IMR-90 (cell line): ENCODE measurements at regions not wholly inside any gene's neighbourhood (a gene's known extent, or its start where the extent isn't known, plus 50 kb on each side); places are given as distances from the start of the nearest gene placed in this dataset.

ENCODE experiments used
- ATAC-seq: fragments of 200-7000 bp; cut with Tn5 transposase; 2 replicates; pipeline ENCODE4 v1.9.1; 2020; ENCODE audit warnings: low read depth, mild to moderate bottlenecking, moderate library complexity
- BruUV-seq: library from RNA; stranded (reverse); fragments of 400-500 nt; replicated peaks from 2 replicates; lab custom pipeline; 2021; lab: Mats Ljungman, UMichigan
- CTCF ChIA-PET: fragments of 300-600 bp; formaldehyde crosslinking; extraction: SDS; loops from one replicate; lab custom pipeline; 2021; ENCODE audit warnings: antibody characterized with exemption; lab: Yijun Ruan, JAX
- POLR2A ChIA-PET: fragments of 300-600 bp; sonication (Branson Sonifier 250); formaldehyde crosslinking; loops from one replicate; lab custom pipeline; 2022; ENCODE audit warnings: antibody characterized with exemption; ENCODE audit not compliant: unreplicated experiment; lab: Charles Lee
- DNase-seq: peaks from one replicate; pipeline ENCODE4 v3.0.0; 2013
- H2AFZ ChIP-seq: replicated peaks from 2 replicates; pipeline ENCODE3; 2013; ENCODE audit warnings: low read length, mild to moderate bottlenecking; ENCODE audit not compliant: poor library complexity
- H2AK5ac ChIP-seq: 2 replicates; pipeline ENCODE4 v1.6.1; 2013; ENCODE audit warnings: low read depth, low read length, inconsistent platforms
- H2AK9ac ChIP-seq: replicated peaks from 2 replicates; pipeline ENCODE3; 2013; ENCODE audit warnings: mild to moderate bottlenecking, low read depth, low read length, moderate library complexity; ENCODE audit not compliant: poor library complexity
- H2BK120ac ChIP-seq: 2 replicates; pipeline ENCODE4 v1.6.1; 2013; ENCODE audit warnings: low read depth, low read length, inconsistent platforms
- H2BK15ac ChIP-seq: 3 replicates; pipeline ENCODE4 v1.6.1; 2013; ENCODE audit warnings: low read depth, low read length, inconsistent platforms
- H2BK20ac ChIP-seq: 2 replicates; pipeline ENCODE4 v1.6.1; 2013; ENCODE audit warnings: low read depth, mild to moderate bottlenecking, inconsistent platforms, low read length, moderate library complexity
- H2BK5ac ChIP-seq: 2 replicates; pipeline ENCODE4 v1.6.1; 2013; ENCODE audit warnings: mild to moderate bottlenecking, low read depth, low read length, inconsistent platforms; ENCODE audit not compliant: poor library complexity, severe bottlenecking
- H3K14ac ChIP-seq: replicated peaks from 2 replicates; pipeline ENCODE4 v1.6.1; 2013; ENCODE audit warnings: low read depth, low read length, inconsistent platforms
- H3K18ac ChIP-seq: 2 replicates; pipeline ENCODE4 v1.6.1; 2013; ENCODE audit warnings: low read depth, low read length, control low read depth
- H3K23ac ChIP-seq: 2 replicates; pipeline ENCODE4 v1.6.1; 2013; ENCODE audit warnings: low read depth, low read length, inconsistent platforms
- H3K27ac ChIP-seq: 2 replicates; pipeline ENCODE4 v1.5.1; 2013; ENCODE audit warnings: mild to moderate bottlenecking, control low read depth, low read length; ENCODE audit not compliant: insufficient read depth
- H3K27me3 ChIP-seq: 2 replicates; pipeline ENCODE4 v1.6.1; 2013; ENCODE audit warnings: low read length; ENCODE audit not compliant: control insufficient read depth, insufficient read depth
- H3K36me3 ChIP-seq: 2 replicates; pipeline ENCODE4 v1.6.1; 2013; ENCODE audit warnings: low read length, mixed read lengths; ENCODE audit not compliant: control insufficient read depth, insufficient read depth
- H3K4ac ChIP-seq: 2 replicates; pipeline ENCODE4 v1.6.1; 2013; ENCODE audit warnings: low read depth, low read length, inconsistent platforms
- H3K4me1 ChIP-seq: 2 replicates; pipeline ENCODE4 v1.6.1; 2013; ENCODE audit warnings: low read length, mixed read lengths; ENCODE audit not compliant: control insufficient read depth, insufficient read depth
- H3K4me2 ChIP-seq: 2 replicates; pipeline ENCODE4 v1.6.1; 2013; ENCODE audit warnings: low read depth, mild to moderate bottlenecking, control low read depth, low read length, moderate library complexity
- H3K4me3 ChIP-seq: 2 replicates; pipeline ENCODE4 v1.5.1; 2013; ENCODE audit warnings: low read depth, mild to moderate bottlenecking, control low read depth, low read length, moderate library complexity; ENCODE audit not compliant: insufficient read depth
- H3K56ac ChIP-seq: 2 replicates; pipeline ENCODE4 v1.6.1; 2013; ENCODE audit warnings: low read length, inconsistent platforms; ENCODE audit not compliant: insufficient read depth; ENCODE audit errors: extremely low read depth
- H3K79me1 ChIP-seq, 2 experiments: 2 replicates each; pipeline ENCODE4 v1.6.1; 2013; ENCODE audit warnings: low read length in 2 of 2, inconsistent platforms in 1 of 2, low read depth in 1 of 2
- H3K9ac ChIP-seq: 2 replicates; pipeline ENCODE4 v1.6.1; 2013; ENCODE audit warnings: low read depth, low read length, control low read depth
- H3K9me1 ChIP-seq: 2 replicates; pipeline ENCODE4 v1.6.1; 2013; ENCODE audit warnings: low read length, inconsistent platforms; ENCODE audit not compliant: insufficient read depth
- H3K9me3 ChIP-seq: 2 replicates; pipeline ENCODE4 v1.6.1; 2013; ENCODE audit warnings: low read length; ENCODE audit not compliant: control insufficient read depth, insufficient read depth
- H4K20me1 ChIP-seq: 2 replicates; pipeline ENCODE4 v1.6.1; 2013; ENCODE audit warnings: low read length, inconsistent platforms; ENCODE audit not compliant: insufficient read depth
- H4K5ac ChIP-seq: 2 replicates; pipeline ENCODE4 v1.6.1; 2013; ENCODE audit warnings: mild to moderate bottlenecking, low read depth, low read length, control low read depth
- H4K8ac ChIP-seq, 2 experiments: 2 replicates each; pipeline ENCODE4 v1.6.1; 2013; ENCODE audit warnings: low read depth in 2 of 2, low read length in 2 of 2, control low read depth in 1 of 2, inconsistent platforms in 1 of 2
- H4K91ac ChIP-seq: 2 replicates; pipeline ENCODE4 v1.6.1; 2013; ENCODE audit warnings: low read depth, low read length, inconsistent platforms; ENCODE audit not compliant: insufficient read depth
- CEBPB ChIP-seq: IDR thresholded peaks from 2 replicates; pipeline ENCODE4 v1.6.1; 2012; ENCODE audit warnings: low read depth, low read length, improper control_type of control experiment
- CHD1 ChIP-seq: IDR thresholded peaks from 2 replicates; pipeline ENCODE4 v1.6.1; 2012; ENCODE audit warnings: low read depth, low read length, improper control_type of control experiment
- FOS ChIP-seq: fragments of 150-350 bp; IDR thresholded peaks from 2 replicates; pipeline ENCODE4 v1.6.1; 2016; ENCODE audit warnings: low read depth, low read length
- MAFK ChIP-seq: IDR thresholded peaks from 2 replicates; pipeline ENCODE4 v1.6.1; 2012; ENCODE audit warnings: low read depth, low read length, improper control_type of control experiment
- MAZ ChIP-seq: IDR thresholded peaks from 2 replicates; pipeline ENCODE4 v1.6.1; 2012; ENCODE audit warnings: low read depth, mild to moderate bottlenecking, low read length, improper control_type of control experiment, moderate library complexity, borderline replicate concordance
- NFE2L2 ChIP-seq: fragments of 150-350 bp; IDR thresholded peaks from 2 replicates; pipeline ENCODE4 v1.6.1; 2016; ENCODE audit warnings: low read depth, mild to moderate bottlenecking, low read length
- POLR2A ChIP-seq: IDR thresholded peaks from 2 replicates; pipeline ENCODE4 v1.6.1; 2012; ENCODE audit warnings: mild to moderate bottlenecking, low read depth, low read length
- RAD21 ChIP-seq: IDR thresholded peaks from 2 replicates; pipeline ENCODE4 v1.6.1; 2012; ENCODE audit warnings: low read length, improper control_type of control experiment
- RFX5 ChIP-seq: IDR thresholded peaks from 2 replicates; pipeline ENCODE4 v1.8.0; 2012; ENCODE audit warnings: low read depth, mild to moderate bottlenecking, low read length, moderate library complexity
- WGBS, 2 experiments: methylation state at CpG; one replicate each; pipeline versions ENCODE4 v1.1.5 to v1.1.7; 2013; ENCODE audit warnings: missing lambda C conversion rate in 2 of 2; ENCODE audit not compliant: insufficient read length in 1 of 2; ENCODE audit errors: extremely low coverage in 2 of 2; 5-methylcytosine and 5-hydroxymethylcytosine counted together
- dilution Hi-C: fragments of 300-500 bp; cut with HindIII; formaldehyde crosslinking; loops from one replicate; pipeline ENCODE4 v1.14.3; 2018; ENCODE audit warnings: low sequenced_read_pairs; ENCODE audit not compliant: unreplicated experiment
- in situ Hi-C: fragments of 300-500 bp; cut with MboI; formaldehyde crosslinking; loops from 3 replicates; pipeline ENCODE4 v1.14.3; 2019; ENCODE audit warnings: low sequenced_read_pairs, inconsistent platforms, mixed read lengths
- intact Hi-C: fragments of 100-400 bp; cut with micrococcal nuclease; formaldehyde crosslinking; loops from 2 replicates; pipeline ENCODE4 v1.10.0; 2022
- TF ChIP-seq, protein P1 (sequence below): fragments of 150-350 bp; IDR thresholded peaks from 2 replicates; pipeline ENCODE4 v1.6.1; 2017; ENCODE audit warnings: mild to moderate bottlenecking, antibody characterized with exemption, low read length, low read depth
- TF ChIP-seq, protein P2 (sequence below): fragments of 150-350 bp; IDR thresholded peaks from 2 replicates; pipeline ENCODE4 v1.6.1; 2016; ENCODE audit warnings: low read depth, mild to moderate bottlenecking, low read length, moderate library complexity, borderline replicate concordance
- TF ChIP-seq, protein P3 (sequence below): conservative IDR thresholded peaks from 2 replicates; pipeline ENCODE4 v1.5.1; 2012; ENCODE audit warnings: mild to moderate bottlenecking, low read depth, low read length, improper control_type of control experiment

DNA sequence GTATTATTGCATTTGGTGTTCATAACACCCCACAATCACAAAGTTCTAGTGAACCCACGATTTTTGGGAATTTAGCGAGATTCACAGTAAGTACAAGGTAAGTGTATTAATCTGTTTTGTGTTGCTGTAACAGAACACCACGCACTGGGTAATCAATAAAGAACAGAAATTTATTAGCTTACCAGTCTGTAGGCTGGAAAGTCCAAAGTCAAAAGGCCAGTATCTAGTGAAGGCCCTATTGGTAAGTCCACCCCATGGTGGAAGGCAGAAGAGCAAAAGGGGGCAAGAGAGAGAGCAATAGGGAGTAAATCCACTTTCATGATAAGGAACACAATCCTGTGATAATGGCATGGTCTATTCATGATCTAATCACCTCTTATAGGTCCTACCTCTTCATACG lies 190.3 kb upstream of the KCNMB2 start:
- no peaks in the 10 kb centered on the region for H3K79me1 ChIP-seq

More for the DNA sequence above, 190.3 kb upstream of the KCNMB2 start:
- dilution Hi-C loops, result no loop called here
- POLR2A ChIA-PET, result no interaction called here
- no peak overlapping the region for H2AK5ac ChIP-seq
- ATAC-seq (no peak), DNase-seq (no peak)
- no peaks in the 10 kb centered on the region; the same call in 1 of the 2 replicates for H3K9me1 ChIP-seq
- no peak overlapping the region for H2AK9ac ChIP-seq
- no peak overlapping the region for H4K91ac ChIP-seq
- H2AFZ ChIP-seq, result no peak overlapping the region
- H2BK5ac ChIP-seq, result no peak overlapping the region
- no peak overlapping the region for H3K23ac ChIP-seq
- no peak overlapping the region for H4K8ac ChIP-seq
- no TSS peak for BruUV-seq
- H2BK20ac ChIP-seq, result no peak overlapping the region; the same call in 1 of the 2 replicates
- no peaks in the 10 kb centered on the region for H3K27me3 ChIP-seq
- H2BK120ac ChIP-seq, result no peak overlapping the region
- H2BK15ac ChIP-seq, result no peak overlapping the region
- no peak overlapping the region for H3K4me2 ChIP-seq
- H4K20me1 ChIP-seq, result no peaks in the 10 kb centered on the region
- H3K36me3 ChIP-seq, result no peaks in the 10 kb centered on the region
- H3K14ac ChIP-seq, result no peak overlapping the region
- no peak overlapping the region for H3K27ac ChIP-seq
- no peak overlapping the region for H3K9ac ChIP-seq
- H3K18ac ChIP-seq, result no peak overlapping the region
- in situ Hi-C loops, result loop anchor here (25.0 kb wide), 1 partner anchor 1284 kb away; no protein-coding TSS in a partner anchor
- WGBS, 2 experiments, result 83% methylated on average over 1 of the region's 4 CpGs; no CpG with 5 or more reads in 1 of the 2 experiments
- H3K4ac ChIP-seq, result no peak overlapping the region
- peaks cover 3% of the 10 kb centered on the region for H3K4me1 ChIP-seq
- no peaks in the 10 kb centered on the region for H3K9me3 ChIP-seq
- no peak overlapping the region for H3K4me3 ChIP-seq
- CTCF ChIA-PET, result no interaction called here
- H4K5ac ChIP-seq, result no peak overlapping the region
- intact Hi-C loops, result no loop called here
- H3K56ac ChIP-seq, result no peak overlapping the region
- TF ChIP-seq, protein P1, sequence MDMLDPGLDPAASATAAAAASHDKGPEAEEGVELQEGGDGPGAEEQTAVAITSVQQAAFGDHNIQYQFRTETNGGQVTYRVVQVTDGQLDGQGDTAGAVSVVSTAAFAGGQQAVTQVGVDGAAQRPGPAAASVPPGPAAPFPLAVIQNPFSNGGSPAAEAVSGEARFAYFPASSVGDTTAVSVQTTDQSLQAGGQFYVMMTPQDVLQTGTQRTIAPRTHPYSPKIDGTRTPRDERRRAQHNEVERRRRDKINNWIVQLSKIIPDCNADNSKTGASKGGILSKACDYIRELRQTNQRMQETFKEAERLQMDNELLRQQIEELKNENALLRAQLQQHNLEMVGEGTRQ, result no peak
- TF ChIP-seq RFX5, result no peak
- no peak for TF ChIP-seq CHD1
- no peak for TF ChIP-seq NFE2L2
- TF ChIP-seq, protein P2, sequence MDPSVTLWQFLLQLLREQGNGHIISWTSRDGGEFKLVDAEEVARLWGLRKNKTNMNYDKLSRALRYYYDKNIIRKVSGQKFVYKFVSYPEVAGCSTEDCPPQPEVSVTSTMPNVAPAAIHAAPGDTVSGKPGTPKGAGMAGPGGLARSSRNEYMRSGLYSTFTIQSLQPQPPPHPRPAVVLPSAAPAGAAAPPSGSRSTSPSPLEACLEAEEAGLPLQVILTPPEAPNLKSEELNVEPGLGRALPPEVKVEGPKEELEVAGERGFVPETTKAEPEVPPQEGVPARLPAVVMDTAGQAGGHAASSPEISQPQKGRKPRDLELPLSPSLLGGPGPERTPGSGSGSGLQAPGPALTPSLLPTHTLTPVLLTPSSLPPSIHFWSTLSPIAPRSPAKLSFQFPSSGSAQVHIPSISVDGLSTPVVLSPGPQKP, result no peak
- no peak for TF ChIP-seq MAFK
- TF ChIP-seq CEBPB, result no peak
- TF ChIP-seq POLR2A, result no peak
- TF ChIP-seq, protein P3, sequence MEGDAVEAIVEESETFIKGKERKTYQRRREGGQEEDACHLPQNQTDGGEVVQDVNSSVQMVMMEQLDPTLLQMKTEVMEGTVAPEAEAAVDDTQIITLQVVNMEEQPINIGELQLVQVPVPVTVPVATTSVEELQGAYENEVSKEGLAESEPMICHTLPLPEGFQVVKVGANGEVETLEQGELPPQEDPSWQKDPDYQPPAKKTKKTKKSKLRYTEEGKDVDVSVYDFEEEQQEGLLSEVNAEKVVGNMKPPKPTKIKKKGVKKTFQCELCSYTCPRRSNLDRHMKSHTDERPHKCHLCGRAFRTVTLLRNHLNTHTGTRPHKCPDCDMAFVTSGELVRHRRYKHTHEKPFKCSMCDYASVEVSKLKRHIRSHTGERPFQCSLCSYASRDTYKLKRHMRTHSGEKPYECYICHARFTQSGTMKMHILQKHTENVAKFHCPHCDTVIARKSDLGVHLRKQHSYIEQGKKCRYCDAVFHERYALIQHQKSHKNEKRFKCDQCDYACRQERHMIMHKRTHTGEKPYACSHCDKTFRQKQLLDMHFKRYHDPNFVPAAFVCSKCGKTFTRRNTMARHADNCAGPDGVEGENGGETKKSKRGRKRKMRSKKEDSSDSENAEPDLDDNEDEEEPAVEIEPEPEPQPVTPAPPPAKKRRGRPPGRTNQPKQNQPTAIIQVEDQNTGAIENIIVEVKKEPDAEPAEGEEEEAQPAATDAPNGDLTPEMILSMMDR, result no peak
- TF ChIP-seq MAZ, result no peak
- no peak for TF ChIP-seq FOS
- no peak for TF ChIP-seq RAD21
